Adrenal gland (tissue), 9 donors: ENCODE measurements at regions not wholly inside any gene's neighbourhood (a gene's known extent, or its start where the extent isn't known, plus 50 kb on each side); places are given as distances from the start of the nearest gene placed in this dataset.

Experiments
- DNase-seq, 7 donors: peaks; one replicate each; pipeline ENCODE4 v3.0.0-alpha.2; 2019 to 2020
- H3K27ac ChIP-seq, 5 donors: fragments of 200-600 bp; sonication (generic) in 4 of 5; 1 replicate in 3 of 5; 2 replicates in 2 of 5; pipeline versions ENCODE4 v1.5.1 to v1.8.0; 2016 to 2020; ENCODE audit warnings: mild to moderate bottlenecking in 1 of 5
- H3K27me3 ChIP-seq: fragments of 200-600 bp; 2 replicates; pipeline ENCODE4 v1.8.0; 2021
- H3K36me3 ChIP-seq, 2 donors: fragments of 200-600 bp; replicated peaks in 1 of 2; 1 replicate in 1 of 2; 2 replicates in 1 of 2; pipeline versions ENCODE4 v1.5.1 to v1.8.0; 2018 to 2022
- H3K4me1 ChIP-seq, 2 donors: fragments of 200-600 bp; replicated peaks in 1 of 2; 1 replicate in 1 of 2; 2 replicates in 1 of 2; pipeline versions ENCODE4 v1.5.1 to v1.8.0; 2018 to 2021
- H3K4me3 ChIP-seq, 4 donors: fragments of 200-600 bp; sonication (generic) in 3 of 4; one replicate each; pipeline ENCODE4 v1.5.1; 2016 to 2018
- H3K9me3 ChIP-seq, 3 donors: fragments of 200-600 bp; sonication (generic) in 1 of 3; replicated peaks in 1 of 3; 1 replicate in 2 of 3; 2 replicates in 1 of 3; pipeline versions ENCODE4 v1.5.1 to v1.8.0; 2016 to 2021
- POLR2A ChIP-seq, 2 donors: fragments of 450-650 bp; IDR thresholded peaks; one replicate each; pipeline ENCODE4 v1.6.1; 2017; ENCODE audit warnings: antibody characterized with exemption in 2 of 2, mild to moderate bottlenecking in 2 of 2, moderate library complexity in 1 of 2
- WGBS, 4 donors: extraction: QIAGEN DNeasy Blood & Tissue Kit in 2 of 4; methylation state at CpG; one replicate each; pipeline versions ENCODE4 v1.1.5 to v1.1.7; 2013 to 2017; 5-methylcytosine and 5-hydroxymethylcytosine counted together
- intact Hi-C, 2 donors: fragments of 100-400 bp; cut with DNase I; formaldehyde crosslinking; loops; one replicate each; pipeline versions ENCODE4 v1.14.1 to v1.15.0; 2022 to 2023
- TF ChIP-seq, protein P1 (sequence below), 6 experiments: fragments of 450-650 bp in 4 of 6; fragments of 200-600 bp in 2 of 6; sonication (generic) in 1 of 6; IDR thresholded peaks; 1 replicate in 5 of 6; 2 replicates in 1 of 6; pipeline versions ENCODE4 v1.5.1 to v1.8.0; 2016 to 2021; ENCODE audit warnings: antibody characterized with exemption in 6 of 6, mild to moderate bottlenecking in 2 of 6, moderate library complexity in 1 of 6
- donor health status: healthy with polysubstance abuse.
- donor health status: Bipolar disorder and iron deficiency.
- donor health status: DM: yes; HTN: yes; CAD: no.
- donor health status: DM: no; HTN: no; CAD: no.
- donor health status: DM: no; HTN: no; CAD: no.

- 85 to 96% (median 87%) methylated on average over 2 of the region's 2 CpGs for WGBS, 4 donors
- peaks cover 0 to 9% of the 10 kb centered on the region in 2 donors for H3K4me1 ChIP-seq
- H3K36me3 ChIP-seq, result no peaks in the 10 kb centered on the region
- H3K4me3 ChIP-seq, result no peak overlapping the region
- H3K9me3 ChIP-seq, result no peaks in the 10 kb centered on the region
- no peak for TF ChIP-seq POLR2A (IDR thresholded peaks at IDR 0.05)
- TF ChIP-seq, protein P1, sequence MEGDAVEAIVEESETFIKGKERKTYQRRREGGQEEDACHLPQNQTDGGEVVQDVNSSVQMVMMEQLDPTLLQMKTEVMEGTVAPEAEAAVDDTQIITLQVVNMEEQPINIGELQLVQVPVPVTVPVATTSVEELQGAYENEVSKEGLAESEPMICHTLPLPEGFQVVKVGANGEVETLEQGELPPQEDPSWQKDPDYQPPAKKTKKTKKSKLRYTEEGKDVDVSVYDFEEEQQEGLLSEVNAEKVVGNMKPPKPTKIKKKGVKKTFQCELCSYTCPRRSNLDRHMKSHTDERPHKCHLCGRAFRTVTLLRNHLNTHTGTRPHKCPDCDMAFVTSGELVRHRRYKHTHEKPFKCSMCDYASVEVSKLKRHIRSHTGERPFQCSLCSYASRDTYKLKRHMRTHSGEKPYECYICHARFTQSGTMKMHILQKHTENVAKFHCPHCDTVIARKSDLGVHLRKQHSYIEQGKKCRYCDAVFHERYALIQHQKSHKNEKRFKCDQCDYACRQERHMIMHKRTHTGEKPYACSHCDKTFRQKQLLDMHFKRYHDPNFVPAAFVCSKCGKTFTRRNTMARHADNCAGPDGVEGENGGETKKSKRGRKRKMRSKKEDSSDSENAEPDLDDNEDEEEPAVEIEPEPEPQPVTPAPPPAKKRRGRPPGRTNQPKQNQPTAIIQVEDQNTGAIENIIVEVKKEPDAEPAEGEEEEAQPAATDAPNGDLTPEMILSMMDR (IDR thresholded peaks at IDR 0.05), result no peak
- H3K27ac ChIP-seq, result no peak overlapping the region
- no peaks in the 10 kb centered on the region for H3K27me3 ChIP-seq
- DNase-seq, result no peak
- intact Hi-C loops, result no loop called here
Measured at GRCh38 chr2:215726070-215726469, 287.3 kb downstream of the MREG start.

DNA sequence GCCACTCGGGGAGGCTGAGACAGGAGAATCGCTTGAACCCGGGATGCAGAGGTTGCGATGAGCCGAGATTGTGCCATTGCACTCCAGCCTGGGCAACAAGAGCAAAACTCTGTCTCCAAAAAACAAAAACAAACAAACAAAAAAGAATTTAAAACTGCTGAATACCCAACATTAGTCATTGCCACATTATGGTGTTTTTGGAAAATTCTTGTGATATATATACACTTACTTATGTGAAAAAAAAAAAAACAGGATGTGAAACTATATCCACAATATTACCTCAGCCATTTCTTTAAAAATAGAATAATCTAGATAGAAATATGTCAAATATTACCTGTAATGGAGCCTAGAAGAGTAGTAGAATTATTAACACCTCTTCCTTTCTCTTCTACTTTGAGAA, 288.3 kb upstream of the FN1 start:
- Histone ChIP-seq H3K27ac (no peak overlapping the region), H3K4me1 (peaks cover 0 to 9% of the 10 kb centered on the region in 2 donors), H3K36me3 (no peaks in the 10 kb centered on the region), H3K9me3 (no peaks in the 10 kb centered on the region), H3K4me3 (no peak overlapping the region), H3K27me3 (no peaks in the 10 kb centered on the region)
- no peak for DNase-seq
- intact Hi-C loops, result no loop called here
- TF ChIP-seq, protein P1 (IDR thresholded peaks at IDR 0.05), result no peak
- TF ChIP-seq POLR2A (IDR thresholded peaks at IDR 0.05), result no peak
- WGBS, 4 donors, result 95 to 97% (median 95%) methylated on average over 5 of the region's 5 CpGs

GRCh38 chr2:215723631-215724011, 287.8 kb upstream of the FN1 start:
- intact Hi-C loops, result no loop called here
- no peak for DNase-seq
- Histone ChIP-seq H3K4me1 (peaks cover 0 to 9% of the 10 kb centered on the region in 2 donors), H3K36me3 (no peaks in the 10 kb centered on the region), H3K9me3 (no peaks in the 10 kb centered on the region), H3K27ac (no peak overlapping the region), H3K27me3 (no peaks in the 10 kb centered on the region), H3K4me3 (no peak overlapping the region)
- TF ChIP-seq POLR2A (IDR thresholded peaks at IDR 0.05), result no peak
- TF ChIP-seq, protein P1 (IDR thresholded peaks at IDR 0.05), result no peak
- WGBS, 4 donors, result 94 to 97% (median 95%) methylated on average over 3 of the region's 3 CpGs

- no peaks in the 10 kb centered on the region for H3K27me3 ChIP-seq
- no peak overlapping the region for H3K27ac ChIP-seq
- DNase-seq, result no peak
- H3K9me3 ChIP-seq, result no peaks in the 10 kb centered on the region
- TF ChIP-seq, protein P1 (IDR thresholded peaks at IDR 0.05), result no peak
- no peak for TF ChIP-seq POLR2A (IDR thresholded peaks at IDR 0.05)
- no peak overlapping the region for H3K4me3 ChIP-seq
- intact Hi-C loops, result no loop called here
- peaks cover 0 to 6% of the 10 kb centered on the region in 2 donors for H3K4me1 ChIP-seq
- H3K36me3 ChIP-seq, result no peaks in the 10 kb centered on the region
- WGBS, 4 donors, result 87 to 91% (median 90%) methylated on average over 2 of the region's 2 CpGs
Measured at GRCh38 chr2:215722986-215723630, 287.2 kb upstream of the FN1 start.
